ENCODE measurements at regions not wholly inside any gene's neighbourhood (a gene's known extent, or its start where the extent isn't known, plus 50 kb on each side); places are given as distances from the start of the nearest gene placed in this dataset.

GRCh38 chr3:59496250-59496649, 446.4 kb upstream of the CFAP20DC start:
- TF ChIP-seq POLR2A (IDR thresholded peaks at IDR 0.05; ENCODE audit: low read depth, low read length), result no peak
- TF ChIP-seq SPI1 (IDR thresholded peaks at IDR 0.05; ENCODE audit: low read depth, low read length), result no peak
- no peak for TF ChIP-seq POU2F2 (IDR thresholded peaks at IDR 0.05; ENCODE audit: low read depth, low read length)
- TF ChIP-seq POLR2AphosphoS5 (IDR thresholded peaks at IDR 0.05; ENCODE audit: low read depth, low read length), result no peak

Data from GM12891 (cell line).